ENCODE measurements at regions not wholly inside any gene's neighbourhood (a gene's known extent, or its start where the extent isn't known, plus 50 kb on each side); places are given as distances from the start of the nearest gene placed in this dataset.

GRCh38 chr9:119829186-119829585, 460.0 kb upstream of the BRINP1 start:
- TF ChIP-seq POLR2A (IDR thresholded peaks at IDR 0.05): no peak
- no peak for TF ChIP-seq CTCF (IDR thresholded peaks at IDR 0.05)
